VCaP (cell line): ENCODE measurements at regions not wholly inside any gene's neighbourhood (a gene's known extent, or its start where the extent isn't known, plus 50 kb on each side); places are given as distances from the start of the nearest gene placed in this dataset.

Source experiments
- H3K27ac ChIP-seq: fragments of 450-650 bp; 2 replicates; pipeline ENCODE4 v1.5.1; 2017
- CTCF ChIP-seq: fragments of 450-650 bp; conservative IDR thresholded peaks from 2 replicates; pipeline ENCODE4 v1.5.1; 2017; ENCODE audit warnings: mild to moderate bottlenecking, moderate library complexity

GRCh38 chr11:46223252-46223513, 54.3 kb upstream of the CREB3L1 start:
- H3K27ac ChIP-seq = no peak overlapping the region
- TF ChIP-seq CTCF = no peak

- no peak overlapping the region for H3K27ac ChIP-seq
- TF ChIP-seq CTCF = no peak
These were observed 54.8 kb upstream of the CREB3L1 start for GRCh38 chr11:46222490-46223251.

- H3K27ac ChIP-seq = no peak overlapping the region
- no peak for TF ChIP-seq CTCF
These were observed 57.1 kb upstream of the CREB3L1 start for GRCh38 chr11:46220313-46220712.

GRCh38 chr11:46216765-46217089, 60.7 kb upstream of the CREB3L1 start:
- no peak overlapping the region for H3K27ac ChIP-seq
- TF ChIP-seq CTCF = no peak

- H3K27ac ChIP-seq = no peak overlapping the region
- no peak for TF ChIP-seq CTCF
These were observed 61.3 kb upstream of the CREB3L1 start for GRCh38 chr11:46216019-46216764.

- TF ChIP-seq CTCF = no peak
- no peak overlapping the region for H3K27ac ChIP-seq
These were observed 62.1 kb upstream of the CREB3L1 start for GRCh38 chr11:46215208-46215931.

GRCh38 chr11:46212720-46213119, 64.7 kb upstream of the CREB3L1 start:
- TF ChIP-seq CTCF = no peak
- H3K27ac ChIP-seq = no peak overlapping the region
